Activated naive CD8-positive, alpha-beta T cell treated with anti-CD3 and anti-CD28 coated beads for 36 hours (primary cell): ENCODE measurements at regions not wholly inside any gene's neighbourhood (a gene's known extent, or its start where the extent isn't known, plus 50 kb on each side); places are given as distances from the start of the nearest gene placed in this dataset.

Experiments
- DNase-seq: peaks from one replicate; pipeline ENCODE4 v3.0.0; 2021
- H3K27ac Mint-ChIP-seq: one replicate; pipeline ENCODE4 v1.8.0; 2022; ENCODE audit warnings: mild to moderate bottlenecking, moderate library complexity, mixed read lengths
- H3K27me3 Mint-ChIP-seq: one replicate; pipeline ENCODE4 v1.8.0; 2022; ENCODE audit warnings: mild to moderate bottlenecking, mixed read lengths
- H3K36me3 Mint-ChIP-seq: one replicate; pipeline ENCODE4 v1.8.0; 2021; ENCODE audit warnings: mild to moderate bottlenecking, mixed read lengths
- H3K4me1 Mint-ChIP-seq: one replicate; pipeline ENCODE4 v1.8.0; 2021; ENCODE audit warnings: mixed read lengths
- H3K4me3 Mint-ChIP-seq: one replicate; pipeline ENCODE4 v1.8.0; 2022; ENCODE audit warnings: mild to moderate bottlenecking, moderate library complexity, mixed read lengths
- H3K9me3 Mint-ChIP-seq: one replicate; pipeline ENCODE4 v1.8.0; 2022; ENCODE audit warnings: mixed read lengths

GRCh38 chr13:38483623-38484022 is 134.0 kb downstream of the UFM1 start:
- no peak overlapping the region for H3K27ac Mint-ChIP-seq
- DNase-seq: no peak
- H3K4me1 Mint-ChIP-seq: no peaks in the 10 kb centered on the region
- H3K27me3 Mint-ChIP-seq: no peaks in the 10 kb centered on the region
- no peak overlapping the region for H3K4me3 Mint-ChIP-seq
- no peaks in the 10 kb centered on the region for H3K9me3 Mint-ChIP-seq
- no peaks in the 10 kb centered on the region for H3K36me3 Mint-ChIP-seq

GRCh38 chr13:38490657-38491056 is 141.0 kb downstream of the UFM1 start:
- no peak for DNase-seq
- no peaks in the 10 kb centered on the region for H3K4me1 Mint-ChIP-seq
- peaks cover 4% of the 10 kb centered on the region for H3K27me3 Mint-ChIP-seq
- no peak overlapping the region for H3K4me3 Mint-ChIP-seq
- no peaks in the 10 kb centered on the region for H3K9me3 Mint-ChIP-seq
- no peak overlapping the region for H3K27ac Mint-ChIP-seq
- H3K36me3 Mint-ChIP-seq: no peaks in the 10 kb centered on the region

- Mint-ChIP-seq H3K27ac (no peak overlapping the region), H3K9me3 (peaks cover 3% of the 10 kb centered on the region), H3K4me3 (no peak overlapping the region), H3K36me3 (no peaks in the 10 kb centered on the region), H3K4me1 (no peaks in the 10 kb centered on the region), H3K27me3 (peaks cover 16% of the 10 kb centered on the region)
- DNase-seq: no peak
Observed at GRCh38 chr13:38494445-38494844, 144.8 kb downstream of the UFM1 start.

- peaks cover 16% of the 10 kb centered on the region for H3K27me3 Mint-ChIP-seq
- H3K27ac Mint-ChIP-seq: no peak overlapping the region
- no peak overlapping the region for H3K4me3 Mint-ChIP-seq
- no peaks in the 10 kb centered on the region for H3K36me3 Mint-ChIP-seq
- H3K9me3 Mint-ChIP-seq: peaks cover 3% of the 10 kb centered on the region
- H3K4me1 Mint-ChIP-seq: no peaks in the 10 kb centered on the region
- no peak for DNase-seq
Observed at GRCh38 chr13:38496917-38497316, 147.3 kb downstream of the UFM1 start.

- Mint-ChIP-seq H3K4me3 (no peak overlapping the region), H3K36me3 (no peaks in the 10 kb centered on the region), H3K27me3 (peaks cover 16% of the 10 kb centered on the region), H3K4me1 (no peaks in the 10 kb centered on the region), H3K27ac (no peak overlapping the region), H3K9me3 (peaks cover 3% of the 10 kb centered on the region)
- no peak for DNase-seq
Observed at GRCh38 chr13:38498271-38498670, 148.6 kb downstream of the UFM1 start.

GRCh38 chr13:38514575-38514974 is 164.9 kb downstream of the UFM1 start:
- Mint-ChIP-seq H3K36me3 (no peaks in the 10 kb centered on the region), H3K27me3 (peaks cover 12% of the 10 kb centered on the region), H3K4me3 (no peak overlapping the region), H3K27ac (no peak overlapping the region), H3K4me1 (no peaks in the 10 kb centered on the region), H3K9me3 (no peaks in the 10 kb centered on the region)
- DNase-seq: no peak

GRCh38 chr13:38518328-38518727 is 168.5 kb upstream of the FREM2 start:
- no peaks in the 10 kb centered on the region for H3K36me3 Mint-ChIP-seq
- H3K27me3 Mint-ChIP-seq: no peaks in the 10 kb centered on the region
- no peak for DNase-seq
- no peak overlapping the region for H3K4me3 Mint-ChIP-seq
- H3K27ac Mint-ChIP-seq: no peak overlapping the region
- no peaks in the 10 kb centered on the region for H3K9me3 Mint-ChIP-seq
- H3K4me1 Mint-ChIP-seq: no peaks in the 10 kb centered on the region

GRCh38 chr13:38519229-38519911 is 167.5 kb upstream of the FREM2 start:
- no peaks in the 10 kb centered on the region for H3K9me3 Mint-ChIP-seq
- no peaks in the 10 kb centered on the region for H3K36me3 Mint-ChIP-seq
- no peak for DNase-seq
- no peak overlapping the region for H3K27ac Mint-ChIP-seq
- H3K27me3 Mint-ChIP-seq: no peaks in the 10 kb centered on the region
- no peak overlapping the region for H3K4me3 Mint-ChIP-seq
- H3K4me1 Mint-ChIP-seq: no peaks in the 10 kb centered on the region

GRCh38 chr13:38520041-38520440 is 166.8 kb upstream of the FREM2 start:
- no peak overlapping the region for H3K4me3 Mint-ChIP-seq
- no peaks in the 10 kb centered on the region for H3K9me3 Mint-ChIP-seq
- H3K4me1 Mint-ChIP-seq: no peaks in the 10 kb centered on the region
- DNase-seq: no peak
- H3K27ac Mint-ChIP-seq: no peak overlapping the region
- H3K36me3 Mint-ChIP-seq: no peaks in the 10 kb centered on the region
- H3K27me3 Mint-ChIP-seq: no peaks in the 10 kb centered on the region

GRCh38 chr13:38527140-38527539 is 159.7 kb upstream of the FREM2 start:
- no peaks in the 10 kb centered on the region for H3K36me3 Mint-ChIP-seq
- no peaks in the 10 kb centered on the region for H3K4me1 Mint-ChIP-seq
- no peaks in the 10 kb centered on the region for H3K9me3 Mint-ChIP-seq

GRCh38 chr13:38528986-38529385 is 157.9 kb upstream of the FREM2 start:
- no peaks in the 10 kb centered on the region for H3K36me3 Mint-ChIP-seq
- DNase-seq: no peak
- no peaks in the 10 kb centered on the region for H3K4me1 Mint-ChIP-seq
- no peak overlapping the region for H3K4me3 Mint-ChIP-seq
- no peaks in the 10 kb centered on the region for H3K9me3 Mint-ChIP-seq
- no peak overlapping the region for H3K27ac Mint-ChIP-seq
- H3K27me3 Mint-ChIP-seq: no peaks in the 10 kb centered on the region

More at GRCh38 chr13:38527140-38527539, 159.7 kb upstream of the FREM2 start:
- DNase-seq: no peak
- no peak overlapping the region for H3K4me3 Mint-ChIP-seq
- no peaks in the 10 kb centered on the region for H3K27me3 Mint-ChIP-seq
- no peak overlapping the region for H3K27ac Mint-ChIP-seq

- Mint-ChIP-seq H3K4me1 (no peaks in the 10 kb centered on the region), H3K9me3 (no peaks in the 10 kb centered on the region), H3K36me3 (no peaks in the 10 kb centered on the region), H3K27ac (no peak overlapping the region), H3K4me3 (no peak overlapping the region), H3K27me3 (no peaks in the 10 kb centered on the region)
- DNase-seq: no peak
Observed at GRCh38 chr13:38530492-38530891, 156.4 kb upstream of the FREM2 start.

GRCh38 chr13:38535261-38535660 is 151.6 kb upstream of the FREM2 start:
- Mint-ChIP-seq H3K36me3 (no peaks in the 10 kb centered on the region), H3K27ac (no peak overlapping the region), H3K27me3 (no peaks in the 10 kb centered on the region), H3K4me3 (no peak overlapping the region), H3K9me3 (no peaks in the 10 kb centered on the region), H3K4me1 (no peaks in the 10 kb centered on the region)
- DNase-seq: no peak

- Mint-ChIP-seq H3K9me3 (no peaks in the 10 kb centered on the region), H3K27ac (no peak overlapping the region), H3K4me3 (no peak overlapping the region), H3K4me1 (no peaks in the 10 kb centered on the region), H3K27me3 (no peaks in the 10 kb centered on the region), H3K36me3 (no peaks in the 10 kb centered on the region)
- no peak for DNase-seq
Observed at GRCh38 chr13:38537051-38537450, 149.8 kb upstream of the FREM2 start.

GRCh38 chr13:38538422-38538821 is 148.5 kb upstream of the FREM2 start:
- H3K4me3 Mint-ChIP-seq: no peak overlapping the region
- H3K4me1 Mint-ChIP-seq: no peaks in the 10 kb centered on the region
- H3K27me3 Mint-ChIP-seq: no peaks in the 10 kb centered on the region
- H3K9me3 Mint-ChIP-seq: no peaks in the 10 kb centered on the region
- no peaks in the 10 kb centered on the region for H3K36me3 Mint-ChIP-seq
- DNase-seq: no peak
- no peak overlapping the region for H3K27ac Mint-ChIP-seq

- Mint-ChIP-seq H3K27me3 (no peaks in the 10 kb centered on the region), H3K27ac (no peak overlapping the region), H3K4me3 (no peak overlapping the region), H3K4me1 (no peaks in the 10 kb centered on the region), H3K36me3 (no peaks in the 10 kb centered on the region), H3K9me3 (no peaks in the 10 kb centered on the region)
- DNase-seq: no peak
Observed at GRCh38 chr13:38539632-38540031, 147.2 kb upstream of the FREM2 start.
